Sigmoid colon (tissue), 4 donors: ENCODE measurements at regions not wholly inside any gene's neighbourhood (a gene's known extent, or its start where the extent isn't known, plus 50 kb on each side); places are given as distances from the start of the nearest gene placed in this dataset.

Experiments
- CTCF ChIP-seq, 4 experiments: fragments of 450-650 bp in 3 of 4; fragments of 200-600 bp in 1 of 4; IDR thresholded peaks; one replicate each; pipeline ENCODE4 v1.5.1; 2016 to 2019; ENCODE audit warnings: antibody characterized with exemption in 4 of 4, mild to moderate bottlenecking in 3 of 4, moderate library complexity in 2 of 4
- EP300 ChIP-seq, 4 donors: sonication (generic); formaldehyde crosslinking; IDR thresholded peaks; one replicate each; pipeline ENCODE4 v1.6.1; 2017; ENCODE audit warnings: antibody characterized with exemption in 4 of 4
- POLR2A ChIP-seq, 2 donors: fragments of 450-650 bp; IDR thresholded peaks; one replicate each; pipeline ENCODE4 v1.6.1; 2016; ENCODE audit warnings: antibody characterized with exemption in 2 of 2, mild to moderate bottlenecking in 2 of 2, moderate library complexity in 2 of 2
- POLR2AphosphoS5 ChIP-seq, 4 donors: sonication (generic); formaldehyde crosslinking; IDR thresholded peaks; one replicate each; pipeline ENCODE4 v1.6.1; 2017; ENCODE audit warnings: antibody characterized with exemption in 4 of 4

GRCh38 chr5:94024101-94024500 is 282.7 kb upstream of the POU5F2 start:
- TF ChIP-seq POLR2AphosphoS5 (IDR thresholded peaks at IDR 0.05) (no peak), CTCF (IDR thresholded peaks at IDR 0.05) (no peak), POLR2A (IDR thresholded peaks at IDR 0.05) (no peak), EP300 (IDR thresholded peaks at IDR 0.05) (no peak)
